ENCODE measurements at regions not wholly inside any gene's neighbourhood (a gene's known extent, or its start where the extent isn't known, plus 50 kb on each side); places are given as distances from the start of the nearest gene placed in this dataset.

DNA sequence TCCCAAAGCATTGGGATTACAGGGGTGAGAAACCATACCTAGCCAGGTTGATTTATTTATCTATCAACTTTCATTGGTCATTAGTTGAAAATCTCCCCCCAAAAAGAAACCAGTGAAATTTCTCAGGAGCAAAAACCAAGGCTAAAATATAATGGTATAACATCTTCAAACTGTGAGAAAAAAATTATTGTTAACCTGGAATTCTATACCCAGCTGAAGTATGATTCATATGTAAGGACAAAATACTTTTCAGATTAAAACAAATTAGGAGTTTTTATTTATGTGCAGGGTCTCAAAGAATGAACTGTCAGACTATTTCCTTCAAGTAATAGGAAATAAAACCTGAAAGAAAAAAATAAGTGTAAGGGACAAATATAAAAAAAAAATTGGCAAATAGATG, 1053.9 kb downstream of the UQCRFS1 start:
- intact Hi-C loops (cut with DNase I), result no loop called here
- Histone ChIP-seq H3K36me3 (no peaks in the 10 kb centered on the region), H3K4me3 (no peak overlapping the region), H3K27ac (no peak overlapping the region), H3K9me3 (no peaks in the 10 kb centered on the region), H3K27me3 (no peaks in the 10 kb centered on the region), H3K4me1 (ENCODE audit: insufficient read depth) (no peaks in the 10 kb centered on the region)
- TF ChIP-seq, protein P1, sequence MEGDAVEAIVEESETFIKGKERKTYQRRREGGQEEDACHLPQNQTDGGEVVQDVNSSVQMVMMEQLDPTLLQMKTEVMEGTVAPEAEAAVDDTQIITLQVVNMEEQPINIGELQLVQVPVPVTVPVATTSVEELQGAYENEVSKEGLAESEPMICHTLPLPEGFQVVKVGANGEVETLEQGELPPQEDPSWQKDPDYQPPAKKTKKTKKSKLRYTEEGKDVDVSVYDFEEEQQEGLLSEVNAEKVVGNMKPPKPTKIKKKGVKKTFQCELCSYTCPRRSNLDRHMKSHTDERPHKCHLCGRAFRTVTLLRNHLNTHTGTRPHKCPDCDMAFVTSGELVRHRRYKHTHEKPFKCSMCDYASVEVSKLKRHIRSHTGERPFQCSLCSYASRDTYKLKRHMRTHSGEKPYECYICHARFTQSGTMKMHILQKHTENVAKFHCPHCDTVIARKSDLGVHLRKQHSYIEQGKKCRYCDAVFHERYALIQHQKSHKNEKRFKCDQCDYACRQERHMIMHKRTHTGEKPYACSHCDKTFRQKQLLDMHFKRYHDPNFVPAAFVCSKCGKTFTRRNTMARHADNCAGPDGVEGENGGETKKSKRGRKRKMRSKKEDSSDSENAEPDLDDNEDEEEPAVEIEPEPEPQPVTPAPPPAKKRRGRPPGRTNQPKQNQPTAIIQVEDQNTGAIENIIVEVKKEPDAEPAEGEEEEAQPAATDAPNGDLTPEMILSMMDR (IDR thresholded peaks at IDR 0.05), result no peak
- TF ChIP-seq EP300 (IDR thresholded peaks at IDR 0.05) (no peak), POLR2A (IDR thresholded peaks at IDR 0.05) (no peak)
- DNase-seq, result no peak

DNA sequence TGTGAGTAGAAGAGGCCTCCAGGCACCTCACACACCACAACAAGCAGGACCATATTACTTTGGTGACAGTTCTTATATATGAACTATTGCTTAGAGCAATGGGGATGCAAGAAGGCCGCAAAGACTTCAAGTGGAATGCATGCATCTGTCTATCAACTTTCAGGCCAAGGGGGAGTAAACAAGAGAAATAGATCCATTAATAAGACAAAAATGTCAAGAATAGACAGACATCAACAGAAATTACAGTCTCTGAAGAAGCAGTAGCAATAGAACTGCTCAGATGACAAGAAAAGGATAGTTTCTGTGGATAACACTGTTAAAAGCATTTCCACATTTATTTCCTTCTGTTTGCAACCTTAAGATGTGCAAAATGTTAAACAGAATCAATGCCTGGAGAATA, 1057.7 kb downstream of the UQCRFS1 start:
- H3K4me1 ChIP-seq (ENCODE audit: insufficient read depth), result no peaks in the 10 kb centered on the region
- H3K27me3 ChIP-seq, result no peaks in the 10 kb centered on the region
- no peak overlapping the region for H3K27ac ChIP-seq
- H3K4me3 ChIP-seq, result no peak overlapping the region
- WGBS, 3 donors, result 78 to 89% (median 82%) methylated on average over 1 of the region's 1 CpG
- DNase-seq, result no peak
- H3K9me3 ChIP-seq, result no peaks in the 10 kb centered on the region
- TF ChIP-seq POLR2A (IDR thresholded peaks at IDR 0.05) (no peak), EP300 (IDR thresholded peaks at IDR 0.05) (no peak)
- TF ChIP-seq, protein P1 (IDR thresholded peaks at IDR 0.05), result no peak
- intact Hi-C loops (cut with DNase I), result no loop called here
- H3K36me3 ChIP-seq, result no peaks in the 10 kb centered on the region

DNA sequence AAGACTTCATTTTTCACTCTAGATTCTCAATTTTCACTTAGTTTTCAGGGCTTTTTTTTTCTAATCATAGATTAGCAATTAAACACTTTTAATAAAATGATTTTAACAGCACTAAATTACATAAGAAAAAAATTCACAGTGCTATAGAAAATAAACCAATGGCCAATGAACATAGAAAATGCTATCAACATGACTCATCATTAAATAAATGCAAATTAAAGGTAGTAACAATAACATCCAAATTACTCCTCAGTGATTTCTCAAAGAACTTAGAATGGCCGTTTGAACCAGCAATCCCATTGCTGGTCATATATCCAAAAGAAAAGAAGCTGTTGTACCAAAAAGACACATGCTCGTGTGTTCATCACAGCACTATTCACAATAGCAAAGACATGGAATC, 1058.9 kb downstream of the UQCRFS1 start:
- intact Hi-C loops (cut with DNase I), result no loop called here
- H3K9me3 ChIP-seq, result no peaks in the 10 kb centered on the region
- 63 to 73% (median 67%) methylated on average over 2 of the region's 2 CpGs for WGBS, 3 donors
- H3K27me3 ChIP-seq, result no peaks in the 10 kb centered on the region
- no peak overlapping the region for H3K27ac ChIP-seq
- no peak overlapping the region for H3K4me3 ChIP-seq
- H3K36me3 ChIP-seq, result no peaks in the 10 kb centered on the region
- TF ChIP-seq, protein P1 (IDR thresholded peaks at IDR 0.05), result no peak
- TF ChIP-seq EP300 (IDR thresholded peaks at IDR 0.05), result no peak
- no peak for TF ChIP-seq POLR2A (IDR thresholded peaks at IDR 0.05)
- DNase-seq, result no peak
- no peaks in the 10 kb centered on the region for H3K4me1 ChIP-seq (ENCODE audit: insufficient read depth)

DNA sequence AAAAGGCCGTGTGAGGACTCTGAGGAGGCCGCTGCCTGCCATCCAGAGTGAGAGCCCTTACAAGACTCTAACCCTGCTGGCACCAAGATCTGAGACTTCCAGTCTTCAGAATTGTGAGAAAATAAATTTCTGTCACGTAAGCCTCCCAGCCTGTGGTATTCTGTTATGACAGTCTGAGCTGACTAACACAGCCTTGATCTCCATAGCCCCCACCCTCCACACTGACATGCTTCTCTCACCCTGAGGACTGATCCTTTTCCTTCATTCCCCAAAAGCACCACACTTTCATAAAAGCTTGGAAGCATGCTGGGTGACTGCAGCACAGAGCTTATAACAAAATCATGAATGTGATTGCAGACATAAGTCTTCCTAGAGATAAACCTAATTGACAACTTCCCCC, 1059.8 kb downstream of the UQCRFS1 start:
- 63 to 67% (median 65%) methylated on average over 3 of the region's 3 CpGs for WGBS, 3 donors
- Histone ChIP-seq H3K27ac (no peak overlapping the region), H3K36me3 (no peaks in the 10 kb centered on the region), H3K4me3 (no peak overlapping the region), H3K27me3 (no peaks in the 10 kb centered on the region), H3K9me3 (no peaks in the 10 kb centered on the region), H3K4me1 (ENCODE audit: insufficient read depth) (no peaks in the 10 kb centered on the region)
- intact Hi-C loops (cut with DNase I), result no loop called here
- TF ChIP-seq, protein P1 (IDR thresholded peaks at IDR 0.05), result no peak
- TF ChIP-seq POLR2A (IDR thresholded peaks at IDR 0.05) (no peak), EP300 (IDR thresholded peaks at IDR 0.05) (no peak)
- DNase-seq, result no peak

DNA sequence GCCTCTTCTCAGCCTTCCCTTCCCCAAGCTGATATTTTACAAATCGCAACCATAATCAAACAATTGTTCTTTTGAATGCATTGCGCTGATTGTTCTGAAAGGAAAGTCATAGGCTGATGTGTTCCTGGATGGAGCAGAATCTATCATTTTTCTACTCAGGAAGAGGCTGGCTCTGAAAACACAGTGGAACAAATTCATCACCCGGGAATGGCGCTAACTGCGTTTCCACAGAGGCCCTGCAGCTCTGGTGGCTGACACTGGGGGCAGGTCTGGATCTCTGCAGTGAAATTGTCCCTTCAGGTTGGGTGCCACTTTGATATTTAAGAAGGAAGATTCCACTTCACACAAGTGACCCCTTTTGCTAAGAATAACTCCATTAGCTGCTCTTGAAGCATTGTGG, 1060.8 kb downstream of the UQCRFS1 start:
- TF ChIP-seq EP300 (IDR thresholded peaks at IDR 0.05) (no peak), POLR2A (IDR thresholded peaks at IDR 0.05) (no peak)
- TF ChIP-seq, protein P1 (IDR thresholded peaks at IDR 0.05), result no peak
- Histone ChIP-seq H3K36me3 (no peaks in the 10 kb centered on the region), H3K4me1 (ENCODE audit: insufficient read depth) (no peaks in the 10 kb centered on the region), H3K9me3 (no peaks in the 10 kb centered on the region), H3K27ac (no peak overlapping the region), H3K4me3 (no peak overlapping the region), H3K27me3 (no peaks in the 10 kb centered on the region)
- WGBS, 3 donors, result 85 to 86% (median 86%) methylated on average over 5 of the region's 5 CpGs
- no peak for DNase-seq
- intact Hi-C loops (cut with DNase I), result no loop called here
